Midbrain (tissue), 1 donor: ENCODE measurements at regions not wholly inside any gene's neighbourhood (a gene's known extent, or its start where the extent isn't known, plus 50 kb on each side); places are given as distances from the start of the nearest gene placed in this dataset.
A peak's percentile ranks its signal among the peaks of the same experiment; 100 is the strongest.

Experiments used
- DNase-seq: peaks from one replicate; lab custom pipeline; 2025; lab: John Stamatoyannopoulos, UW

DNA sequence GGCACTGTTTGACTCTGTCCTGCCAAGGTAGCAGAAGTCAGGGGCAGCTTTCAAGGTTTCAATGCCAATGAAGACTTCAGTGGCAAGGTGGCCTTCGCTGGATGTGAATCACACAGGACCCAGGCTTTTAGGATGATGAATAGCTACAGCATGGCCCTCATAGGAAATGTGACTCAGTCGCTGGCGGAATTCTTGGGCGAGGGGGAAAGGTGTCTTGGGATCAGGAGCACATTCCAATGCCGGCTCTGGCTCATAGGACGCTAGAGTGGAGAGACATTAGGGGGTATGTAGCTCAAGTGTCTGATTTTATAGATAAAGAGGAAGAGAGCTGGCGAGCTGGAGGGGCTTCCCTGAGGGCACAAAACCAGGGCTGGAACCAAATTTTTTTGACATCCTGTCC lies 68.6 kb downstream of the SMIM21 start:
- no peak for DNase-seq

DNA sequence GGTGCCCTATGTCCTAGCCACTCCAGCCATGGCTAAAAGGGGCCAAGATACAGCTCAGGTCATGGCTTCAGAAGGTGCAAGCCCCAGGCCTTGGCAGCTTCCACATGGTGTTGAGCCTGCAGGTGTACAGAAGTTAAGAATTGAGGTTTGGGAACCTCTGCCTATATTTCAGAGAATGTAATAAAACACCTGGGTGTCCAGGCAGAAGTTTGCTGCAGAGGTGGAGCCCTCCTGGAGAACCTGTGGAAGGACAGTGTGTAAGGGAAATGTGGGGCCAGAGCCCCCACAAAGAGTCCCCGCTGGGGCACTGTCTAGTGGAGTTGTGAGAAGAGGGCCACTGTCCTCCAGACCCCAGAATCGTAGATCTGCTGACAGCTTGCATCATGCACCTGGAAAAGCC lies 74.1 kb downstream of the SMIM21 start:
- no peak for DNase-seq

GRCh38 chr18:75351409-75351808 lies 76.1 kb downstream of the SMIM21 start:
- no peak for DNase-seq

DNA sequence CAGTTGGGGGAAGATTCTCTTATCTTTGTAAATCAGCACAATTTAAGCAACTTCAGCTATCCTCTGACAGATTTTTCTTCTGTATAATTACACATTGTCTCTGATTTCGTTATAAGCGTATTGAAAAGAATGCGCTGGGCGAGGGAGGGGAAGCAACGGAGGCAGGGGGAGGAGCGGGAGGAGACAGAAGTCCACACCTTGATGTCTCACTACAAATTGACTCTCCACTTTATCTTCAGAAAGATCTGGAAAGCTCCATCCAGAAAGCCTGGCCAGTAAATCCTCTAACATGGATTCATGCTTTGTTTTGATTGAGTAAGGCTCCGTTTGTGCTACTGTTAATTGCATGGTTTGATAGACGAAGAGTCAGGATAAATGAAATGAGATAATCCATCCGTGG lies 76.6 kb downstream of the SMIM21 start:
- DNase-seq, result no peak

DNA sequence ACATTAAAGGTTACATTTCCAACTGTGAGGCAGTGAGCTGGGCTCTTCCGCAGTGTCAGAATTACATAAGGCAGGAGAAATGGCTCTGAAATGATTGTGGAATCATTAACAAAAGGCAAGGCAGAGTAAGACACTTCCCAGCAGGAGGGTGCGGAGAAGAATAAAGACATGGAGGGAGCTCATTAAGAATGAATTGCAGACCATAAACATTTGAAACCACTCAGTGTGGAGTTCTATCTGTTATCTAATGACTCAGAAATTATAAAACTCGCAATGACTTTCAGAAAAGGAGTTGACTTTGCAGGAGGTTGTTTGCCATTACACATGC lies 77.0 kb downstream of the SMIM21 start:
- no peak for DNase-seq

DNA sequence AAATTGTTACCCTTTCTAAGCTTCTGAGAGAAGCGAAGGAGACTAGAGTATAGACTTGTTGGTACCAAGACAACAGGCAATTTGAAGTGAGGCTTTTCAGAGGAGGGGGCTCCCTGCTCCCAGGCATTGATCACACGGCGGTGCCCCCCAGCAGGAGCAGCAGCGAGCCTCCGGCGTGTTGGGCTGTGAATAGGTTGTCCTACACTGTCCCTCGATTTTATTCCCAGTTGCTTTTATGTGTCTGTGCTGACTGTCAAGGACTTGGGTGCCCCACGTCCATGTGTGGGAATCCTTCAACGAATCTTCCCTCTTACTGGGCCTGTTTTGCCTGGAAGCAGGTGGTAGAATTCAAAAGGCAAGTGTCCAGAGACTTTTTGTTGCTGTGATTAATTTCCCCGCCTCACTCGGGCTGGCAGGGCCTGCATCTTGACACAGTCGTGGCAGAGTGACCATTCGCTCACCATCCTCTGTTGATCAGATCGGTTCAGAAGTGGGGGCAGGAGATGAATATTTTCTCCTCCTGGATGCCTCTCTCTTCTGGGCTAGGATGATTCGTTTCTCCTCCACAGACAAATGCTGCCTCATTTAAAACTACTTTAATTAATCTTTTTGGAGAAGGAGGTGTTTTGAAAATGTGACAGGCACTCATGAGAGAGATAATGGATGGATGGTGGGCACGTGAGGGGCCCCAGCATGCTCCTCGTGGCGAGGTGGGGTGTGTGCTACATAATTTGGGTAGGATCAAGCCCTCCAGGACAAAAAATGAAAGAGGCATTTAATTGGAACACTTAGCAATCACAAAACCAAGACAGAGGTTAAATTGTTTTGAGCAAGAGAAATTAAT lies 77.6 kb downstream of the SMIM21 start:
- DNase-seq, result no peak

- DNase-seq, result no peak
Observed at GRCh38 chr18:75346671-75347070, 80.8 kb downstream of the SMIM21 start.

GRCh38 chr18:75344615-75345014 lies 82.9 kb downstream of the SMIM21 start:
- DNase-seq, result no peak

GRCh38 chr18:75344161-75344560 lies 83.3 kb downstream of the SMIM21 start:
- DNase-seq, result no peak

DNA sequence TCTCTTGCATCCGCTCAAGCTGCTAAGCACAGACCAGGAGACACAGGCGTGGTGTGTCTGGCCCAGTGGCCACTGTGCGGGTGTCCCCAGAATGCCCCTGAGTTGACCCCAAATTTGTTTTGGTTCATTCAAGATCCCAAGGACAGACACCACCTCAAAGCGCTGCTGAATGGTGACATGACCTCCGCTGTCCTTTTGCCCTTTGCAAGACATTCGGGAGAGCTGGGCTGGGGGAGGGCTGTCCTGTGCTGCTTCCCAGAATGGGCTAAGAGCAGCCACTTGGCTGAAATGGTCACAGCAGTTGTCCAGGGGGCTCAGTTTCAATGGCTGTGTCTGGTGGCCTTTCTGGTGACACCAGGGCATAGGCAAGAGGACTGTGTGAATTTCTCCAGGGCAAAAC lies 84.1 kb downstream of the SMIM21 start:
- DNase-seq, result no peak

DNA sequence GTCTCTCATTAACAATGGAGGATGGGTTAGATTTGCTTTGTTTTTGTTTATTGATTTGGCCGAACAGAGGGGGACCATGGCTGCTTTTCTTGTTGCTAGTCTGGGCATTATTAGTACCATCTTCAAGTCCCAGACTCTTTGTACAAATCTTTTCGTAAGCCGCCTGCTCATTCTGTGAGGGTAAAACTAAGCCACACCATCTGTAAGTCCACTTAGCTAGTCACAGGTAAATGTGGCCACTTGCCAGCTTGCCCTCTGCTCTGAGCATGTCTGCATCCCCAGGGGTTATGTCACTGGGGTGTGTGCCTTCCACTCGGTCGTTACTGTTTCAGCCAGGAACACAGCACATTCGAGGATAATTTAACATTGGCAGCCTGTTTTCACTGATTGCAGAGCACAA lies 85.6 kb downstream of the SMIM21 start:
- DNase-seq, result no peak

- DNase-seq, result peak; percentile 18
Observed at GRCh38 chr18:75341267-75341666, 86.2 kb downstream of the SMIM21 start.

DNA sequence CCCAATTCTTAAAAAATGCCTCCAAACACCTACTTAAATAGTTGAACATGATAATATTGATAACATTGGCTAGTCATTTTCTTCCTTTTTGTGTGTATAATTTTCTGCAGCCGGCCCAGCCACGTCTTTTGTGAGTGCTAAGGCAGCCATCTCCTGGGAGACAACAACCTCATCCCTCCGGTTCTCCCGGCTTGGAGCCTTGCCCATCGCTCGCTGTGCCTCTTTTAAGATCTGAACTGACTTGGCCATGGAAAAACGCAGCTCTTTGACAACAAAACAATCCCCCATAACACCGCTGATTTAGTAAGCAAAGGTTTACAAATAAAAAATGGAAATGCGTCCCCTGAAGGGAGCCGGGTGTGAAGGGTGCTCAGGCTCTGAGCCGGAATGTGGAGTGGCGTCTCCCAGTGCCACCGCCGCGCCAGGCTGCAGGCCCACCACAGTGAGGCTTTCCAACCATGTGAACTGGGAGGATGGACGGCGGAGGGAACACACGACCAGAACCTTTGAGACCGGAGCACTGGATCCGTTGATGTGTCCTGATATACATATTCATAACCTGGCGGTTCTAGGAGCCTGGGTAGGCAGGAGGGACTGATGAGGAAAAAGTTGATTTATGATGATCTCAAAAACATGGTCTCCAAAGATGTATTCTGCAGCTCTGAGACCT lies 87.4 kb downstream of the SMIM21 start:
- DNase-seq, result no peak
